HK-2 (cell line): ENCODE measurements at regions not wholly inside any gene's neighbourhood (a gene's known extent, or its start where the extent isn't known, plus 50 kb on each side); places are given as distances from the start of the nearest gene placed in this dataset.

Source experiments
- DNase-seq: peaks from one replicate; pipeline ENCODE4 v3.0.0-alpha.2; 2018; ENCODE audit not compliant: unreplicated experiment

DNA sequence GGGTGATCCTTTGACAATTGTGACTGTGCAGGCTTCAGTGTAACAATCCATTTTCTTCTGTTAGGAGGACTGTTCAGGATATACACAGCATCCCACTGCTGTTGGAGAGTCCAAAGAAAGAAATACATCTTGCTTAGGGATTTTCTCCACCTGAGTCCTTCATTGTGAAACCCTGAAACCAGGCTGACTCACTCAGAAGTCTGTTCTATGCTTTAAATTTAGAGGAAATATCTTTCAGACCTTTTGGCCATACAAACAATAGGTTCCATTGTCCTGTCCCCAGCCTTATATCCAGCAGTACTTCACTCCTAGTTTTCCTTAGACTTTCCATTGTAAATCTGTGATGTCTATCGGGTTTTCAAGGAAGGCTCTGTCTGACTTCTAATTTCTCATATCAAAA is 379.1 kb downstream of the SUCLA2 start:
- no peak for DNase-seq

DNA sequence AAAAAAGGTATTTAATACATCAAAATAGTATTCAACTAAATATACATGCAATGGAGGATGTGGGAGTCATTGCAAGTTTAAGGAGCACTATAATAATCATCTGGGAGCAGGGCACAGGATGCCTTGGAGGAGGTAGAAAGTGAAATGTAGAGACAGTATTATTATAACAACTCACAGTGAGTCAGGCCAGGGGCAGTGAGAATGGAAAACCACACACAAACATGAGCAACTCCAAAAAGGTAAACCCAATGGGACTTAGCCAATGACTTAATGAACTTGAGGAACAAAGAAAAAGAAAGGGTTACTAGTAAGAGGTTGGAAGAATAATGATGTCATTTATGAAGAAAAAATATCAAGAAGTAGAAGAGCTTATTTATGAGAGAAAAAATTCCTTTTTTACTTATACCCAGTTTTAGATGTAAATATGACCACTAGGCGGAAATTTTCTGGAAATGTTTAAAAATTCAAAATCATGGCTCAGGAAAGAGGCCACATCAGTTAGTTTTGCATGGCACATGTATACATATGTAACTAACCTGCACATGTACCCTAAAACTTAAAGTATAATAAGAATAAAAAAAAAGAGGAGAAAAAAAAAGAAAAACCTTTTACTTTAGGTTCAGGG is 389.3 kb downstream of the SUCLA2 start:
- no peak for DNase-seq

DNA sequence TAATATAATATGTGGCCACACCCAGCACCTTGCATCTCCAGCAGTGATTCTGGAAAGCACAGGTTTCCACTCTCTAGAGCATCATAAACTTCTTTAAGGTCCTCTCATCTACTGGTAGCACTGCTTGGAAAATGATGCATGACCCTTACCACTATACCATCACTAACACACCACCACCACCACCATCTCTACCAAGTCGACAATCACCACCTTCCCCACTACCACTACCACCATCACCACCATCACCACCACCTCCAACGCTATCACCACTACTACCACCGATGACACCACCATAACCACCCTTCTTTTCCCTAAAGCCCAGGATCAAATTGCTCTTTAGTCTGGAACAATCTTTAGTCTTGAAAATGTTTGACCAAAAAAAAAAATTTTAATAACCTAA is 390.4 kb downstream of the SUCLA2 start:
- DNase-seq = no peak

DNA sequence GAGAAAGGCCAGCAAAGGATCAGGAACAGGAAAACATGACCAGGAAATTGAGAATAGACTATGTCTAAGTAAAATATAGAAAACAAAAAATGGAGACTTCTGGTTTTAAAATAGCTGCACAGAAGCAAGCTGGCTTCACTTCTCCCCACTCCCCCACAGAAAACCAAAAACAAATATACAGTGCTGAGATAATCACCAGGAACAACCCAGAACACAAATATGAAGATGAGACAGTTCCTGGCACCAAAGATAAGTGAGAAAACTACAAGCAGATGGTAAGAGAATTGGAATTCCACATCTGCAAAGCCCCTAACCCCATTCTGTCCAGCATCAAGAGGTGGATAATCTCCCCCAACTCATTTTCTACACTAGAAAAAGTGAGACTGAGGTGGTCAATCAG is 397.7 kb downstream of the SUCLA2 start:
- no peak for DNase-seq

DNA sequence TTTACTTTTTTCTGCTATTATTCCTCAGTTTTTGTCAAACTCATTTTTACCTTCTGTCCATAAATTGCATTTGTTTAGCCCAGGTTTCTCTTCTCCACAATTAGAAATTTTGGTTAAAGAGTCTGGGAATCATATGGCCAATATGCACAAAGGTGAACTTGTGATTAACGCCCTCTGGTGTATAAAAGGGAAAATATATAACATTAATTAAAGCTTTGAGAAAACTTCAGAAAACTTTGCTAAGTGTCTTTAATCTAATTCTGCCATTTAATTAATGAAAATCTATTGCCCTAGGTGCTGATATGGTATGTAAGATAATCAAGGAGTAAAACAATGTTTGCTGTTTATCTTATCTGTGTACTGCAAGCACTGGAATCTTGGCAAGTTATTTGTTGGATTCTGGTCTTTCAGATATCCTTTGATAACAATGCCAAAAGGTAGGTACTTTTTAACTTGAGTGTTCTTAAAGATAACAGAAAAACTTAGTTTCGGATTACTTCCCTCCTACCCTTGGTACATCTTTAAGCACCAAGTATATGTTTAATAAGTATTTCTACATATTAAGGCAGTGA is 402.6 kb downstream of the SUCLA2 start:
- DNase-seq = no peak

DNA sequence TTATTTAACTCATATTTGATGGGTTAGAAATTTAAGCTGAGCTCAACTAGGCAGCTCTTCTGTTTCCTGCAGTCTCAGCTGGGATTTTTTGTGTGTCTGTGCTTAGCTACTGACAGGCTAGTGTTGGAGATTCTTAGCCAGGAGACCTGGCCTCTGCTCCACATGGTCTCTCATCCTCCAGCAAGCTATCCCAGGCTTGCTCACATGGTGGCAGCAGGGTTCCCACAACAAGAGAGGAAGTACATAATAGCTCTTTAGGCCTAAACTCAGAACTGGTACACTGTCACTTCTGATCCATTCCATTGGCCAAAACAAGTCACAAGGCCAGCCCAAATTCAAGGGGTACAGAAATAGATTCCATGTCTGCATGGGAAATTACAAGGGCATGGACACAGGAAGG is 406.2 kb downstream of the SUCLA2 start:
- DNase-seq = no peak

DNA sequence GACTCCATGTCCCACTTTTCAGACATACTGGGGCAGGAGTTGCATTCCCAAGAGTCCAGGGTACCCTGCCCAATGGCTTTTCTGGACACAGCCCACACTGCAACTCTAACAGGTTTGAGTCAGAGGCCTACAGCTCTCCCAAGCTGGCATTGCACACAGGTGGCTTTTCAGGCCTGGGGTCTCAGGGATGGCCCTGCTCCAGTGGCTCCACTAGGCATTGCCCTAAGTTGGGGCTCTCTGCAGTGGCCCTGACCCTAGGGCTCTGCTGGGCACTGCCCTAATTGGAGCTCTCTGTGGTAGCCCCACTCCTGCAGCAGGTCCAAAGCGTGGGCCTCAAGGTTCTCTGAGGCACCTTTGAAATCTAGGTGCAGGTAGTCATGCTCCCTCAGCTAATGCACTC is 408.8 kb downstream of the SUCLA2 start:
- DNase-seq = no peak

DNA sequence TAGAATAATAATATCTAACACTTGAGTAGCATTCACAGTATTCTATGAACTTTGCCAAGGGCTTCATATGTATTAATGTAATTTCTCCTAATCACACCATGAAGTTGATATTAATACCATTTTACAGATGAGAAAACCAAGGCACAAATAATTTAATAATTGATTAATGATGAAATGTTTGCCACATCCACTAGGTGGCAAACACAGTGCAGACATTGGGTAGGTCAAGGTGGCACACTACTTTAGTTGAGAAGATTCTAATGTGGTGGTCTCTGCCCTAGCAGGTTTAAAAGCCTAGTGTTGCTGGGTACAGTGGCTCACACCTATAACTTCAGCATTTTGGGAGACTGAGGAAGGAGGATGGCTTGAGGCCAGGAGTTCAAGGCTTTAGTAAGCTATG is 412.4 kb downstream of the SUCLA2 start:
- DNase-seq = no peak

DNA sequence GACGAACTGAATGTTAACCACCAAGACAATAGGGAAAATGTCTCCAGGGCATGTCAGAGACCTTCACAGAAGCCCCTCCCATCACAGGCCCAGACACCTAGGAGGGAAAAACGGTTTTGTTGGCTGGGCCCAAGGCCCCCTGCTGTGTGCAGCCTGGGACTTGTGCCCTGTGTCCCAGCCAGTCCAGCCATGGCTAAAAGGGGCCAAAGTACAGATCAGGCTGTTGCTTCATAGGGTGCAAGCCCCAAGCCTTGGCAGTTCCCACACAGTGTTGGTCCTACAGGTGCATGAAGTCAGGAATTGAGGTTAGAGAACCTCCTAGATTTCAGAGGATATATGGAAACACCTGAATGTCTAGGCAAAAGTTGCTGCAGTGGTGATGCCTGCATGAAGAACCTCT is 428.7 kb downstream of the SUCLA2 start:
- DNase-seq = no peak

DNA sequence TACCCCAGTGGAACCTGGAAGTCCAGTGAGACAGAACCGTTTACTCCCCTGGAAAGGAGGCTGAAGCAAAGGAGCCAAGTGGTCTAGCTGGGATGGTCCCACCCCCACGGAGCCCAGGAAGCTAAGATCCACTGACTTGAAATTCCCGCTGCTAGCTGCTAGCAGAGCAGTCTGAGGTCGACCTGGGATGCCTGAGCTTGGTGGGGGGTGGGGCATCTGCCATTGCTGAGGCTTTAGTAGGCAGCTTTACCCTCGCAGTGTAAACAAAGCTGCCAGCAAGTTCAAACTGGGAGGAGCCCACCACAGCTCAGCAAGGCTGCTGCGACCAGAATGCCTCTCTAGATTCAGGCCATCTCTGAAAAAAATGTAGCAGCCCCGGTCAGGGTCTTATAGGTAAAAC is 437.0 kb downstream of the SUCLA2 start:
- no peak for DNase-seq

DNA sequence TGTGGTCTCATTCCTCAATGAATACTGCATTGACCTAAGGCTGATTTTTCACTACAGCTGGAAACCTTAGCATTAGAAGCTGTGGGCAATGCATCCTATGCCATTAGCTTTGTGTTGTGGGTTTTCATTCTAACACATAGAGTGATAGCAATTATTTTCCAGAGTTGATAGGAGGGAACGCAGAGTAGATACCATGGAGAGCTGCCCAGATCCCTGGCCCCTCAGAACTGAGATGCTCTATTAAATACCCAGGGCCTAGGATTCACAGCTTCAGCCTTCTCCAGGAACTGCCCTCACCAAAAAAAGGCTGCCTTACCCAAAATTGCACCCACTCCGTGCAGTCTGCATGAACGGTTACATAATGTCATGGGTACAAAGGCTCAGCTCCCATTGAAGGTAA is 444.4 kb downstream of the SUCLA2 start:
- no peak for DNase-seq

DNA sequence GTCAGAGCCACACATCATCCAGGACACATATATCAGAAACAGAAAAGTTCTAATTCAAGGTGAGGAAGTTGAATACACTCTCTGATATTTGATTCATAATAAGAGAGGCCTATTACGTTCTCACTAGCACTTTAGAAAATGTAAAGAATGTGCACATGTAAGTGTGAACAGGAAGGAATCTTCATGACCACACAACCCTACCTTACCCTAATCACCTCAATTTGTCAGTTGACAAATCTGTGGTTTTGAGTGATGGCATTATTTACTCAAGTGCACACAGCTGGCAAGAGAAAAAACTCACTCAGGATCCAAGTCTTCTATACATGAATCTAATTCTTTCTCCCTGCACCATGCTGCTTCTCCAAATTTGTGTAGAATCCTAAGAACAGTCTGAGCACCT is 445.8 kb downstream of the SUCLA2 start:
- no peak for DNase-seq

DNA sequence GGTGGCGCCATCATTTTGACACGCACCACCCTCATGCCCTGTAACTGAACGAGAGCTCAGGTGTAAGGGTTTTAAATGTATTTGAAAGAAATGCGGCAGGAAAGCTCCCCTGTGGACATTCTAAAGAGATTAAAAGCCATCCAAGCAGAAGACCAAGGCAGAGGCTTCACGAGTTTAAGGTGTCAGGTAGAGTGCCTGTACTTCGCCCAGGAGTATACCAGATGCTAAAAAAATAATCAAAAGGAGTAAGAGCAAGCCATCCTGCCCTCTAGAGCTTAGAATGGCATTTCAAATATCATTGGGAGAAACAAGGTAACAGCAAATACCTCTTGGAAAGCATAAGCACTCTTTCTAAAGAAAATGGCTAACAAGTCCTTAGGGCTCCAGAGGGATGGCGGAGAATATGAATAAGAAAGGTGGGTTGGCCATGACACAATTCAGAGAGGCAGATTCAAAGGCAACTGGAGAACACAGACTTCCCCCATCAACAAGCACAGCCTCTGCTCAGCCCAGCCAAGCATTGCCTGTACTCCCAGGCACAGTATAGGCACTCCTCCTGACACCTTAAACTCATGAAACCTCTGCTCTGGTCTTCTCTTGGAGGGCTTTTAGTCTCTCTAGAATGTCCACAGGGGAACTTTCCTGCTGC is 447.6 kb downstream of the SUCLA2 start:
- no peak for DNase-seq

DNA sequence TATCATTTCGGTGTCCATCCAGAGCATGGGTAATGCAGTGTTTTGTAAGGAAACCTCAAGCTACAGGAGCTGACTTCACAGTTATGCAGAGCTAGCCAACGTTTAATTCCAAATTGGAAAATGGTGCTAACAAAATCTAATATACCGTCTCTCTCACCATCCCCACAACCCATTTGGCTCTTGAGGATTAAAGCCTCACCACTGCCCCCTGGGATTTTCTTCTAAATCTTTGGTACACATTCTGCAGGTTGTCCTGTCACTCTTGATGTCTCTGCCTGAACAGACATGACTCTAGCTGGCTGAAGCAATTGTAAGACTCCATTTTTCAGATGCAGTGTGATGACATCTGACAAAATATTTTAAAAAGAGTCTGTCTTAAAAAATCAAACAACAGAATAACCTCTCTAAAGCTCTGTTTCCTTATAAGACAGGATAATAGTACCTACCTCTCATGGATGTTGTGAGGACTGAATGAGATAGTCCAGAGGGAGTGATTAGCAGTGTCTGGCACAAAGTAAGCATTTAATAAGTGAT is 451.8 kb downstream of the SUCLA2 start:
- no peak for DNase-seq

DNA sequence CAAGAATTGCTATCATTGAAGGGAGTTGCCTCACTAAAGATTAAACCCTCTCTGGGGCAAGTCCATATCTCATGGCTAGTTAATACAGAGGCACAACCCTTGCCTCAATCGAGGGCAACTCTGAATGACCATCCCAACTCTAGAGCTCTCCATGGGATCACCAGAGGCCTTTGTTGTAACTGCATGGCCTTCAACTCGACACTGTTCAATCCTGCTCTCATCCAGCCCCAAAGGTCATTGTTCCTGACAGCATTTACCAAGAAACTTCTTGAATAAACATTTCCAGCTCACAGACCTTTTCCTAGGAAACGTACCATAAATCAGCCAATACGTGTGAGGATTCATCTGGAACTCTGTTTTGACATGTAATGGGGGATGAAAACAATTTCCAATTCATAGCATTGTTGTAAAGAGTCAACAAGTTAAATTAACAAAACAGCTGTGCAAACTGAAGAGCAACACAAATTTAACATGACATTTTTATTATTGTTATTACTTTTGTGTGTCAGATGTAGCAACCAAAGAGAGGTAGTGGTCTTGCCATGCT is 452.7 kb downstream of the SUCLA2 start:
- DNase-seq = no peak

DNA sequence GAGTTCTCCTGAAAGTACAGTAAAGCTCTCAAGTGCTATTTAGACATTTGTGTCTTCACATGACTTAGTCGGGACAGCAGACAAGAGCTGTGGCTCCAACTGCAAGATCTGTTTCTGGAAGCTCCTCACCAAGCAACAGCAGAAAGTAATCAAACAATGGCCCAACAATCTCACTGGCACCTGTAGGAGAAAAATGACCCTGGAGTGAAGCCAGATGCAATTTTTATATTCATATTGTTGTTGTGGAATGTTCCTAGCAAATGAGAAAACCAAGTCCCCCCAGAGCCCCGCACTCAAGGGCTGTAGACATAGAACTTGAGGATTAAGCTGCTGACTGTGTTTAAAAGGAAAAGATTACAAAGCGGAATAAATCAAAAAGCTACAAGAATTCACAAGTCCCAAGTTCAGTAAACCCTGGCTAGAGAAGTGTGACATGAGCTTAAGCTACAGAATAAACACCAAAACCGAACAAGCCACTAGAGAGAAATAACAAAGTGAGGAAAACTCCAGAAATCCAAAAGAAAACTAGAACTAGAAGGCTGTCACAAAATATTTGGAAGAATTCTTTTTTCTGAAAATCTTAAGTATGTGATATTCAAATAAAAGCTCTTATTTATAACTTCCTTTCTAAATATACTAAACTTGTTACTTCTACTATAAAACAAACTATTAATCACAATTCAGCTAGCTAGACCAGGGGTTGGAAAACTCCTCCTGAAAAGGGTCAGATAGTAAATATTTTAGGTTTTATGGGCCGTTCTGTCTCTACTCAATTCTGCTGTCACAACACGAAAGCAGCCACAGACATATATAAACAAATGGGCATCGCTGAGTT is 454.5 kb downstream of the SUCLA2 start:
- DNase-seq = no peak

DNA sequence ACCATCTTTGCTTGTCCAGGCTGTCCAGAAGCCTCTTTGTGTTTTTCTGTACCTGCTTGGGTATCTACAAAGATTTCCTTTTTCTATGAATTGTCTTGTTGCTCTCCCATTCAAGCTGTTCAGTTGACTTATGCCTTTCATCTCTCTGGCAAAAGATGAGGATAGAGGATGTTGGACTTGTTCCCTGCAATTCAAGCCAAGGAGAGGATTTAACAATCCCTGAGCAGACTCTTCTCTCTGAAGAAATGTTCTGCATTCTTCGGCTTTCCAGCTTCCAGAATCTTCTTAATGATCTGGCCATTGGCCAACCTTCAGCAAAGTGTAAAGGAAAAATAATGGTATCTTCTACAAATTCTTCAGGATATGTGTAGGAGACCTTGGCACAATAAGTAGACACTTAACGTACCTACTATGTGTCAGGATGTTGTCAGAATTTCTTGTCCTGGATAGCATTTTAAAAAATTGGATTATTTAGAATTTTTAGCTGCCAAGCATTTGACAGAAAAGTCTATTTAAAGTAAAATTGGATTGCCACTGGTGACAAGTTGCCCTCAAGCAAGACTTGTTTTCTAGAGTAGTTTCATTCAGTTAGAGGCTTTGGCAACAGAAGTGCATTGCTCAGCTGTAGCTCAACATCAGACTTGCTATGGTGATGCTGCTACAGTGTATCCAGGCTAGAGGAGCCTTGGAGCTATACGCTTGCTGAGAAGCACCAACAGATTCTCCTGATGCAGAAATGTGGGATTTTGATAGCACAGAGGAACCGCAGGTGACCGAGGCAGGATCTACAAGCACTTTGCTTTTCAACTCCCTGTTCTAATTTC is 455.7 kb downstream of the SUCLA2 start:
- DNase-seq = no peak

DNA sequence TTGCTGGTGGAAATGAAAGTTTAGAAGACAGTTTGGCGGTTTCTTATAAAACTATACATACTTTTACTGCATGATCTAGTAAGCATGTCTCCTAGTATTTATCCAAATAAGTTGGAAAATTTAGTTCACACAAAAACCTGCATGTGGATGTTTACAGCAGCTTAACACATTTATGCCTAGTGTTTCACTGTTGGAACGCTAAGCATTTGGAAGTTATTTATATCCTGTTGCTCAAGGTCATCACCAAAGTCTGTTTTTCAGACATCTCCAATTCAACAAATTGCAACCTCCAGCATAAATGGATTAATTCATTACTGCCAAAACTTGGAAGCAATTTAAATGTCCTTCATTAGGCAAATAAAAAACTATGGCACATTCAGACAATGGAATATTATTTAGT is 461.8 kb downstream of the SUCLA2 start:
- no peak for DNase-seq

DNA sequence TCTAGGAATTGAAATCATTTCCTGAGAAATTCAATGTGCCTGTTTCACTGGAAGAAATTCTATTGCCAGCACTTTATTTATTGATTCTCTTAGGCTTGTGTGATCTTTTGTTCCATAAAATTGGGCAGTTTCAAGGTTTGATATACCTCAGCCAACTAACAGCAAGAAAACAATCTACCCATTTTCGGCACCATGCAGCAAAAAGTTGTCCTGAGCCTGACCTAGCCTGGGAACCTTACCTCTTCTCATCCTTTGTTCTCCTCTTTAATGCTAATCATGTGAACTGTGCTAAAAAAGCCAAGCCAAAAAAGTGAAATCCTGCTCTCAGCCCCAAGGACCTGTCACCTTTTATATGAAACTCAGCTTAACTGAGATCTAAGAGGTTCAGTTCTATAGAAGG is 477.3 kb downstream of the SUCLA2 start:
- DNase-seq = no peak

DNA sequence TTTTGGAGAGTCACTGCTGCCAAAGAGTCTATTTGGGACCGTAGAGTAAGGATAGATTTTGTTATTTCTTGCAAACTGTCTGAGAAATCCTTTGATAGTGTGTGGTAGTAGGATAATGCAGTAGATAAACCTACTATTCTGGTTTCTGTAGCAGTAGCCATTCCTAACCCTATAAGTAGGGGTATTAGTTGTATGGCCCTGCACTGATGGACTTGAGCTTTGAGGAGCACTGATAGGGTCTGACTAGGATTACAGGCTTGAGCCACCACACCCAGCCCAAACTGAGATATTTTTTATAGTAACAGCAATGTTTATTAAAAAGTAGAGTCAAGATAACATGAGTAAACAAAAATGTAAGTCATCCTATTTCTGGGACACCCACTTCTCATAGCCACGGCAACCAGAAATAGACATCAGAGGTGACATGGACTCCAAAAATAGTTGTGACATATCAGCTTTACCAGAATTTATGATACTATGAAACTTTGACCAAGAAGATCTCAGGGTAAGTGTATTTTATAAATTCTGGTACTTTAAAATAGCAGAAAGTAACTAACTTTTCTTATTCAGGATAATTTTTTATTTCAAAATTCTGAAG is 479.1 kb downstream of the SUCLA2 start:
- DNase-seq = no peak

DNA sequence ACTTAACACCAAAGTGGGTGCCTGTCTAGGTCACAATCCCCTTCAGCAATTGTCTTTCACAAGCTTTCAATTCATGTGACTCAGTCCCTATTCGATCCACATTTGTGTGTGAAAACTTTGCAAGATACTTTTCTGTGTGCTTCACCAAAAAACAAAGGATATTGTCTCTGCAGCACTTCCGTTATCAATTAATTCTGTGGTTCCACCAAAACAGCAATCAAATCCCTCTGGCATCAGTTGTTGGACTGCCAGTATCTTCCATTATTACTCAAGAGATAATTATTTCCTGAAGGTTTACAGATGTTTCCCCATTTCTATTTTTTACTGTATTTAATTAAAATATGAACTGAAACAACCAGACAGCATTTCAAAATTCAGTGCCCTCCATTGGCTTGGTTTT is 481.4 kb downstream of the SUCLA2 start:
- DNase-seq = no peak
